ENCODE measurements at regions not wholly inside any gene's neighbourhood (a gene's known extent, or its start where the extent isn't known, plus 50 kb on each side); places are given as distances from the start of the nearest gene placed in this dataset.
A peak's percentile ranks its signal among the peaks of the same experiment; 100 is the strongest.

- ATAC-seq (no peak), DNase-seq (no peak)
- Histone ChIP-seq H3K4me1 (no peaks in the 10 kb centered on the region), H3K9me3 (no peaks in the 10 kb centered on the region), H3K27ac (no peak overlapping the region), H3K36me3 (no peaks in the 10 kb centered on the region), H3K27me3 (ENCODE audit: low read depth) (no peaks in the 10 kb centered on the region), H3K4me3 (no peak overlapping the region)
- intact Hi-C loops (cut with DNase I), result no loop called here
- no peak for TF ChIP-seq CTCF (IDR thresholded peaks at IDR 0.05)
Measured at GRCh38 chr1:65670518-65670917, 122.2 kb upstream of the PDE4B start.

DNA sequence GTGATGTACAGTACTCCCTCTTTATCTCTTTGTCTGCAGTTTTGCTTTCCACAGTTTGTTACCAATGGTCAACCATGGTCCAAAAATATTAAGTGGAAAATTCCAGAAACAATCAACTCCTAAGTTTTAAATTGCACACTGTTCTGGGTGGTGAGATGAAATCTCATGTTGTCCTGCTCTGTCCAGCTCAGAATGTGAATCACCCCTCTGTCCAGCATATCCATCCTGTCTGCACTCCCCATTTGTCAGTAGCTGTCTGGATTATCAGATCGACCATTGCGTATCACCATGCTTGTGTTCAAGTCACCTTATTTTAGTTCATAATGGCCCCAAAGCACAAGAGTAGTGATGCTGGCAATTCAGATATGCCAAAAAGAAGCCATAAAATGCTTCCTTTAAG lies 118.2 kb upstream of the PDE4B start:
- no peak for ATAC-seq
- no peak for TF ChIP-seq CTCF (IDR thresholded peaks at IDR 0.05)
- no peaks in the 10 kb centered on the region for H3K4me1 ChIP-seq
- intact Hi-C loops (cut with DNase I), result no loop called here
- H3K36me3 ChIP-seq, result no peaks in the 10 kb centered on the region
- DNase-seq, result no peak
- no peak overlapping the region for H3K4me3 ChIP-seq
- no peaks in the 10 kb centered on the region for H3K9me3 ChIP-seq
- no peak overlapping the region for H3K27ac ChIP-seq
- H3K27me3 ChIP-seq (ENCODE audit: low read depth), result no peaks in the 10 kb centered on the region

DNA sequence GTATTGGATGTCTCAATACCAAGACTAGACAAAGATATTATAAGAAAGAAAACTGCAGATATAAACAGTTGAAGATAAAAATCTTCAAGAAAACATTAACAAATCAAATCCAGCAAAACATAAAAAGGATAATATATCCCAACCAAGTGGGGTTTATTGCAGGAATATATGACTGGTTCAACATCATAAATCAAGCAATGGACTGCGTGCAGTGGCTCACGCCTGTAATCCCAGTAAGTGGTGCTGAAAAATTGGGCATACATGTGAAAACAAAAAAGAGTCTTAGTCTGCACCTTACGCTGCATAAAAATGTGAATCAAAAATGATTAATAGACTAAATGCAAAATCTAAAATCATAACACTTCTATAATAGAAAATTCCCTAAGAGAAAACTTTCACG lies 112.9 kb upstream of the PDE4B start:
- H3K9me3 ChIP-seq, result no peaks in the 10 kb centered on the region
- H3K4me3 ChIP-seq, result no peak overlapping the region
- DNase-seq, result no peak
- no peak for ATAC-seq
- no peak for TF ChIP-seq CTCF (IDR thresholded peaks at IDR 0.05)
- intact Hi-C loops (cut with DNase I), result loop anchor here (10.0 kb wide), 1 partner anchor 445 kb away; no protein-coding TSS in a partner anchor
- H3K36me3 ChIP-seq, result no peaks in the 10 kb centered on the region
- no peaks in the 10 kb centered on the region for H3K27me3 ChIP-seq (ENCODE audit: low read depth)
- no peaks in the 10 kb centered on the region for H3K4me1 ChIP-seq
- H3K27ac ChIP-seq, result no peak overlapping the region

DNA sequence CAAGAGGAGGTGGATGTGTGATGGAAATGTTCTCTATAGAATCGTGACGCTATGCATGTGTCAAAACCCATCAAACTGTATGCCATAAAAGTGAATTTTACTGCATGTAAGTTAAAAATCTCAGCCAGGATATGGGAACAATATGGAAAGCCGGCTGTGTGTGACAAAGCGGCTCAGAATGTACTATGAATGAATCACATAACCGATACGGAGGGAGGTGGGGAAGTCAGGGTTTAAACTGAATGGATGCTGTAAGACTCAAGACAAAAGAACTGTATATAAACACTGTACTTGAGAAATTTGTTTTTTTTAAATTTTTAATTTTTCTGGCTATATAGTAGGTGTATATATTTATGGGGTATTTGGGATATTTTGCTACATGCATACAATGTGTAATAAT lies 111.6 kb upstream of the PDE4B start:
- Histone ChIP-seq H3K27ac (no peak overlapping the region), H3K27me3 (ENCODE audit: low read depth) (no peaks in the 10 kb centered on the region), H3K4me1 (no peaks in the 10 kb centered on the region), H3K36me3 (no peaks in the 10 kb centered on the region), H3K4me3 (no peak overlapping the region), H3K9me3 (no peaks in the 10 kb centered on the region)
- no peak for ATAC-seq
- intact Hi-C loops (cut with DNase I), result loop anchor here (10.0 kb wide), 1 partner anchor 446 kb away; no protein-coding TSS in a partner anchor
- DNase-seq, result no peak
- TF ChIP-seq CTCF (IDR thresholded peaks at IDR 0.05), result no peak

- H3K27me3 ChIP-seq (ENCODE audit: low read depth), result no peaks in the 10 kb centered on the region
- H3K4me3 ChIP-seq, result no peak overlapping the region
- intact Hi-C loops (cut with DNase I), result loop anchor here (10.0 kb wide), 1 partner anchor 453 kb away; no protein-coding TSS in a partner anchor
- H3K27ac ChIP-seq, result no peak overlapping the region
- DNase-seq (peak; percentile 81), ATAC-seq (peak; percentile 92 to 93)
- no peaks in the 10 kb centered on the region for H3K9me3 ChIP-seq
- H3K36me3 ChIP-seq, result no peaks in the 10 kb centered on the region
- peaks cover 20% of the 10 kb centered on the region for H3K4me1 ChIP-seq
- peak; percentile 96 for TF ChIP-seq CTCF (IDR thresholded peaks at IDR 0.05)
Measured at GRCh38 chr1:65687428-65688214, 105.1 kb upstream of the PDE4B start.
